ENCODE measurements at regions not wholly inside any gene's neighbourhood (a gene's known extent, or its start where the extent isn't known, plus 50 kb on each side); places are given as distances from the start of the nearest gene placed in this dataset.
"Not testable (repeated sequence)": the region's sequence is repeated elsewhere in the genome, so short reads cannot be mapped to it uniquely, and the experiment has no call there.

- DNase-seq (ENCODE audit: low read depth), result no peak
Observed at GRCh38 chr16:63496282-63496681, 1460.0 kb upstream of the CDH8 start.

GRCh38 chr16:63488955-63489354 lies 1452.7 kb upstream of the CDH8 start:
- no peak for DNase-seq (ENCODE audit: low read depth)

- DNase-seq (ENCODE audit: low read depth), result no peak
Observed at GRCh38 chr16:63481060-63481459, 1444.8 kb upstream of the CDH8 start.

GRCh38 chr16:63473725-63474124 lies 1437.5 kb upstream of the CDH8 start:
- no peak for DNase-seq (ENCODE audit: low read depth)

- DNase-seq (ENCODE audit: low read depth), result no peak
Observed at GRCh38 chr16:63467513-63467912, 1431.3 kb upstream of the CDH8 start.

- DNase-seq (ENCODE audit: low read depth), result no peak
Observed at GRCh38 chr16:63462316-63462715, 1426.1 kb upstream of the CDH8 start.

- DNase-seq (ENCODE audit: low read depth), result peak; percentile 1
Observed at GRCh38 chr16:63461248-63461841, 1425.1 kb upstream of the CDH8 start.

GRCh38 chr16:63458846-63459245 lies 1422.6 kb upstream of the CDH8 start:
- no peak for DNase-seq (ENCODE audit: low read depth)

- no peak for DNase-seq (ENCODE audit: low read depth)
Observed at GRCh38 chr16:63457869-63458268, 1421.6 kb upstream of the CDH8 start.

GRCh38 chr16:63453261-63453660 lies 1417.0 kb upstream of the CDH8 start:
- DNase-seq (ENCODE audit: low read depth), result no peak

- no peak for DNase-seq (ENCODE audit: low read depth)
Observed at GRCh38 chr16:63447121-63447520, 1410.9 kb upstream of the CDH8 start.

- DNase-seq (ENCODE audit: low read depth), result no peak
Observed at GRCh38 chr16:63442246-63442645, 1406.0 kb upstream of the CDH8 start.

GRCh38 chr16:63426275-63426870 lies 1390.1 kb upstream of the CDH8 start:
- DNase-seq (ENCODE audit: low read depth), result no peak

- DNase-seq (ENCODE audit: low read depth), result no peak
Observed at GRCh38 chr16:63422715-63423114, 1386.5 kb upstream of the CDH8 start.

GRCh38 chr16:63416712-63417111 lies 1380.5 kb upstream of the CDH8 start:
- no peak for DNase-seq (ENCODE audit: low read depth)

- no peak for DNase-seq (ENCODE audit: low read depth)
Observed at GRCh38 chr16:63415014-63415413, 1378.8 kb upstream of the CDH8 start.

- no peak for DNase-seq (ENCODE audit: low read depth)
Observed at GRCh38 chr16:63410594-63410993, 1374.4 kb upstream of the CDH8 start.

- DNase-seq (ENCODE audit: low read depth), result no peak
Observed at GRCh38 chr16:63403792-63404191, 1367.6 kb upstream of the CDH8 start.

- DNase-seq (ENCODE audit: low read depth), result not testable (repeated sequence)
Observed at GRCh38 chr16:63388277-63388676, 1352.0 kb upstream of the CDH8 start.

- no peak for DNase-seq (ENCODE audit: low read depth)
Observed at GRCh38 chr16:63385714-63386432, 1349.6 kb upstream of the CDH8 start.

GRCh38 chr16:63373744-63374143 lies 1337.5 kb upstream of the CDH8 start:
- DNase-seq (ENCODE audit: low read depth), result no peak

GRCh38 chr16:63372815-63373214 lies 1336.6 kb upstream of the CDH8 start:
- no peak for DNase-seq (ENCODE audit: low read depth)

GRCh38 chr16:63372283-63372682 lies 1336.0 kb upstream of the CDH8 start:
- DNase-seq (ENCODE audit: low read depth), result no peak
